MM.1S (cell line): ENCODE measurements at regions not wholly inside any gene's neighbourhood (a gene's known extent, or its start where the extent isn't known, plus 50 kb on each side); places are given as distances from the start of the nearest gene placed in this dataset.

ENCODE experiments used
- EZH2 ChIP-seq: fragments of 300-600 bp; sonication (generic); optimal IDR thresholded peaks from 2 replicates; pipeline ENCODE3; 2017; ENCODE audit warnings: low read depth, mild to moderate bottlenecking, antibody characterized with exemption, low read length, mixed read lengths
- TF ChIP-seq, protein P1 (sequence below): fragments of 300-600 bp; sonication (generic); IDR thresholded peaks from 2 replicates; pipeline ENCODE4 v1.5.1; 2016; ENCODE audit warnings: antibody characterized with exemption, low read length, mixed read lengths

DNA sequence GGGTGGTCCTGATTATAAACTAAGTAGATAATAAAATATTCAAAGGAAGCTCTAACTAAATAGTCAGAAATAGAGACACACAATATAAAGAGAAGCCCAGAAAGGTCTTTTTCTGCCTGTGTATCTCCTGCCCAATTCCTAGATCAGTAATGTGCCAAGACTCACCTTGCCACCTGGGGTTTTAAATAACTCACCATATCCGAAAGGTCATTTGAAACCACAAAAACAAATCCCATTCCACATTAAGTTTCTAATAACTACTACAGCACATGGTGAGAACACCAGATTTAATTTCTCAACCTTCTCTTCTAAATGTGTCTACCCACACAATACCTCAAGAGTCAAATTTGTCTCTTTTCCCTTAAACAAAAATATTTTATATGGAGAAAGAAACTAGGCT is 75.2 kb downstream of the ZNF608 start:
- TF ChIP-seq EZH2, result no peak
- TF ChIP-seq, protein P1, sequence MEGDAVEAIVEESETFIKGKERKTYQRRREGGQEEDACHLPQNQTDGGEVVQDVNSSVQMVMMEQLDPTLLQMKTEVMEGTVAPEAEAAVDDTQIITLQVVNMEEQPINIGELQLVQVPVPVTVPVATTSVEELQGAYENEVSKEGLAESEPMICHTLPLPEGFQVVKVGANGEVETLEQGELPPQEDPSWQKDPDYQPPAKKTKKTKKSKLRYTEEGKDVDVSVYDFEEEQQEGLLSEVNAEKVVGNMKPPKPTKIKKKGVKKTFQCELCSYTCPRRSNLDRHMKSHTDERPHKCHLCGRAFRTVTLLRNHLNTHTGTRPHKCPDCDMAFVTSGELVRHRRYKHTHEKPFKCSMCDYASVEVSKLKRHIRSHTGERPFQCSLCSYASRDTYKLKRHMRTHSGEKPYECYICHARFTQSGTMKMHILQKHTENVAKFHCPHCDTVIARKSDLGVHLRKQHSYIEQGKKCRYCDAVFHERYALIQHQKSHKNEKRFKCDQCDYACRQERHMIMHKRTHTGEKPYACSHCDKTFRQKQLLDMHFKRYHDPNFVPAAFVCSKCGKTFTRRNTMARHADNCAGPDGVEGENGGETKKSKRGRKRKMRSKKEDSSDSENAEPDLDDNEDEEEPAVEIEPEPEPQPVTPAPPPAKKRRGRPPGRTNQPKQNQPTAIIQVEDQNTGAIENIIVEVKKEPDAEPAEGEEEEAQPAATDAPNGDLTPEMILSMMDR, result no peak
